HepG2 (cell line): ENCODE measurements at regions not wholly inside any gene's neighbourhood (a gene's known extent, or its start where the extent isn't known, plus 50 kb on each side); places are given as distances from the start of the nearest gene placed in this dataset.

Source experiments
- GABPA ChIP-seq, 2 experiments: IDR thresholded peaks; 2 replicates each; pipeline ENCODE4 v1.6.1; 2011 to 2016; ENCODE audit warnings: low read depth in 2 of 2, low read length in 1 of 2, missing biosample characterization in 1 of 2, missing genetic modification characterization in 1 of 2
- MYC ChIP-seq: sonication (generic); formaldehyde crosslinking; IDR thresholded peaks from 2 replicates; pipeline ENCODE4 v1.9.0; 2021; ENCODE audit warnings: missing genetic modification reagents, borderline replicate concordance

GRCh38 chr5:4520559-4520958 is 619.6 kb upstream of the ADAMTS16 start:
- TF ChIP-seq GABPA (IDR thresholded peaks at IDR 0.05; ENCODE audit: low read depth, low read length) (no peak), GABPA (CRISPR knock-in tag; IDR thresholded peaks at IDR 0.05; ENCODE audit: low read depth) (no peak), MYC (CRISPR knock-in tag) (no peak)
